Psoas muscle (tissue), 7 donors: ENCODE measurements at regions not wholly inside any gene's neighbourhood (a gene's known extent, or its start where the extent isn't known, plus 50 kb on each side); places are given as distances from the start of the nearest gene placed in this dataset.

Experiments used
- ATAC-seq, 4 donors: fragments of 200-7000 bp; cut with Tn5 transposase; one replicate each; pipeline ENCODE4 v1.9.1; 2020; ENCODE audit warnings: moderate library complexity in 3 of 4, mild to moderate bottlenecking in 2 of 4
- DNase-seq, 2 donors: peaks; one replicate each; pipeline ENCODE4 v3.0.0-alpha.2; 2020
- H3K27ac ChIP-seq: fragments of 200-600 bp; one replicate; pipeline ENCODE4 v1.8.0; 2022
- H3K27me3 ChIP-seq, 3 donors: fragments of 200-600 bp in 1 of 3; one replicate each; pipeline versions ENCODE4 v1.6.1 to v1.8.0; 2013 to 2022; ENCODE audit warnings: low read length in 2 of 3, mild to moderate bottlenecking in 2 of 3, moderate library complexity in 1 of 3; ENCODE audit not compliant: insufficient read depth in 3 of 3
- H3K36me3 ChIP-seq, 2 donors: fragments of 200-600 bp in 1 of 2; one replicate each; pipeline versions ENCODE4 v1.6.1 to v1.8.0; 2013 to 2022; ENCODE audit warnings: low read depth in 1 of 2, mild to moderate bottlenecking in 1 of 2, moderate library complexity in 1 of 2; ENCODE audit not compliant: insufficient read depth in 1 of 2
- H3K4me1 ChIP-seq: fragments of 200-600 bp; one replicate; pipeline ENCODE4 v1.8.0; 2022
- H3K4me3 ChIP-seq: fragments of 200-600 bp; one replicate; pipeline ENCODE4 v1.8.0; 2022; ENCODE audit warnings: mild to moderate bottlenecking
- H3K9me3 ChIP-seq: fragments of 200-600 bp; one replicate; pipeline ENCODE4 v1.8.0; 2022
- WGBS, 3 donors: extraction: QIAGEN DNeasy Blood & Tissue Kit; methylation state at CpG; one replicate each; pipeline versions ENCODE4 v1.1.6 to v1.1.7; 2013; 5-methylcytosine and 5-hydroxymethylcytosine counted together
- intact Hi-C, 2 donors: fragments of 100-400 bp; cut with DNase I; formaldehyde crosslinking; loops; one replicate each; pipeline versions ENCODE4 v1.11.0 to v1.14.2; 2022
- TF ChIP-seq, protein P1 (sequence below): fragments of 200-600 bp; IDR thresholded peaks from one replicate; pipeline ENCODE4 v1.8.0; 2022; ENCODE audit warnings: antibody characterized with exemption
- donor health status: healthy with polysubstance abuse.
- donor health status: DM: no; HTN: no; CAD: no; lungs with moderate emphysema.
- donor health status: Bipolar disorder and iron deficiency.
- donor health status: healthy.
- donor health status: DM: yes; HTN: yes; CAD: no.
- donor health status: DM: no; HTN: no; CAD: no.
- donor health status: DM: yes; HTN: yes; CAD: no.

DNA sequence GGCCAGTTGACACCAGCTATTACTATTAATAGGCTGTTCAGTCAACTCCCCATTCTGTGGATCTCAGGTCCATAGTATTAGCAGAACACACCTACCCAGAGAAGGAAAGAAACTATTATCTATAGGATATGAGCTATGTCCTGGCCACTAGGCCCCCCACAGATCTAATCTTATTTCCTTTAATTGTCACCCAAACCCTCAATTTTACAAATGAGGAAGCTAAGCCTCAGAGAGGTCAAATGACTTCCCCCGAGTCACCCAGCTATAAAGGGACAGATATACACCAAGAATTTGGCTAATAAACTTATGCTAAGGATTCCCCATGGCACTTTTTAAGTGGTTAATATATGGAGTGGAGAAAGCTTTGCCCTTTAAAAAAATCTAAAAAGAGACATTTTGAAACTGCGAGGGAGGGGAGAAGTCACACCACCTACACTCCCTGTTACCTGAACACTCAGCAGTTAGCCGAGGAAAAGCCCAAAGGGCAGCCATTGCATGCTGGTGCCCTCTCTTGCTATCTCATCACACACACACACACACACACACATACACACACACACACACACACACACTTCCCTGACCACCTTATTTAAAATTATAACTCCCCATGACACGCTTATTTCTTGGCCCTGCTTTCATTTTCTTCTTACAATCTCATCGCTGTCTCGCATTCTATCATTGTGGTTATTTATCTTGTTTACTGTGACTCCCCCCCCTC lies 157.0 kb upstream of the ADO start:
- Histone ChIP-seq H3K4me3 (no peak overlapping the region), H3K36me3 (no peaks in the 10 kb centered on the region), H3K27me3 (no peaks in the 10 kb centered on the region), H3K27ac (no peak overlapping the region), H3K4me1 (no peaks in the 10 kb centered on the region), H3K9me3 (no peaks in the 10 kb centered on the region)
- DNase-seq: no peak
- WGBS, 3 donors: 83 to 91% (median 87%) methylated on average over 6 of the region's 6 CpGs
- intact Hi-C loops: no loop called here
- TF ChIP-seq, protein P1, sequence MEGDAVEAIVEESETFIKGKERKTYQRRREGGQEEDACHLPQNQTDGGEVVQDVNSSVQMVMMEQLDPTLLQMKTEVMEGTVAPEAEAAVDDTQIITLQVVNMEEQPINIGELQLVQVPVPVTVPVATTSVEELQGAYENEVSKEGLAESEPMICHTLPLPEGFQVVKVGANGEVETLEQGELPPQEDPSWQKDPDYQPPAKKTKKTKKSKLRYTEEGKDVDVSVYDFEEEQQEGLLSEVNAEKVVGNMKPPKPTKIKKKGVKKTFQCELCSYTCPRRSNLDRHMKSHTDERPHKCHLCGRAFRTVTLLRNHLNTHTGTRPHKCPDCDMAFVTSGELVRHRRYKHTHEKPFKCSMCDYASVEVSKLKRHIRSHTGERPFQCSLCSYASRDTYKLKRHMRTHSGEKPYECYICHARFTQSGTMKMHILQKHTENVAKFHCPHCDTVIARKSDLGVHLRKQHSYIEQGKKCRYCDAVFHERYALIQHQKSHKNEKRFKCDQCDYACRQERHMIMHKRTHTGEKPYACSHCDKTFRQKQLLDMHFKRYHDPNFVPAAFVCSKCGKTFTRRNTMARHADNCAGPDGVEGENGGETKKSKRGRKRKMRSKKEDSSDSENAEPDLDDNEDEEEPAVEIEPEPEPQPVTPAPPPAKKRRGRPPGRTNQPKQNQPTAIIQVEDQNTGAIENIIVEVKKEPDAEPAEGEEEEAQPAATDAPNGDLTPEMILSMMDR: no peak
- ATAC-seq: no peak

DNA sequence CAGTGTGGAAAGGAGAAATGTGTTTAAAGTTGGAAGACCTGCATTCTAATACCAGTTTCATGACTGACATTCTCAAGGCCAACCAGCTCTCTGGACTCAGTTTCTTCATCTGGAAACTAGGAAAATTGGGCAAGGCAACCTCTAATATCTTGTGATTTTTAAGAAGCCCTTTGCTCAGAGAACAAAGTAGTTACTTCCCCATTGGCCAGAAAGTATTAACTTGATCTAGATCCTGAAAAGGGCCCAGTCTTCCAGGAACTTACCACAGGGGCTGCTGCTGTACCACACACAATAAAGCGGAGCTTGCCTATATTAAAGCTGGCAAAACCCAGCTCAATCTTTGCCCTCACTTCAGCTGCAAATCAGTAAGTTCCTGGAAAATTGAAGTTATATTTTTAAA lies 155.6 kb upstream of the ADO start:
- no peak overlapping the region for H3K4me3 ChIP-seq
- H3K27ac ChIP-seq: no peak overlapping the region
- no peaks in the 10 kb centered on the region for H3K27me3 ChIP-seq
- TF ChIP-seq, protein P1: no peak
- no peak for DNase-seq
- no peaks in the 10 kb centered on the region for H3K9me3 ChIP-seq
- no peaks in the 10 kb centered on the region for H3K36me3 ChIP-seq
- 57 to 88% (median 81%) methylated on average over 1 of the region's 1 CpG for WGBS, 3 donors
- H3K4me1 ChIP-seq: no peaks in the 10 kb centered on the region
- no peak for ATAC-seq
- intact Hi-C loops: no loop called here

GRCh38 chr10:62650411-62650810 lies 154.1 kb upstream of the ADO start:
- Histone ChIP-seq H3K9me3 (no peaks in the 10 kb centered on the region), H3K4me1 (no peaks in the 10 kb centered on the region), H3K27me3 (no peaks in the 10 kb centered on the region), H3K36me3 (no peaks in the 10 kb centered on the region), H3K27ac (no peak overlapping the region), H3K4me3 (no peak overlapping the region)
- ATAC-seq (no peak), DNase-seq (no peak)
- intact Hi-C loops: no loop called here
- WGBS, 3 donors: 79 to 92% (median 86%) methylated on average over 2 of the region's 2 CpGs
- TF ChIP-seq, protein P1: no peak

DNA sequence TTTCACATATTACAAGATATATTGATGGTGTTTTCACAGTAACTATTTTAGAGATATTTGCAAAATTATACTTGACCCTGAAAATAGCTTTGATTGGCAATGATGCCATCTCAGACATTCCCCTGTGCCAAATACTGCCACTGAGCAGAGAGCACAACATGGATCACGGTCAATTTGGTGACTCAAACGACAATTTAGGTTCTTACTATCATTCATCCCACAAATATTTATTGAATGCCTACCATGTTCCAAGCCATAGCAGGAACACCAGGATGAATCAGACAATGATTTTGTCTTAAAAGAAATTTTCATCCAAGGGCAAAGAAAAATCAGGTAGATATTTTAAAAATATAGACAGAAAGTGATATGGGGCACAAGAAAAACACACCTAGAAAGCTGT lies 153.2 kb upstream of the ADO start:
- ATAC-seq: no peak
- H3K9me3 ChIP-seq: no peaks in the 10 kb centered on the region
- TF ChIP-seq, protein P1: no peak
- DNase-seq: no peak
- H3K4me3 ChIP-seq: no peak overlapping the region
- no peaks in the 10 kb centered on the region for H3K36me3 ChIP-seq
- H3K27me3 ChIP-seq: no peaks in the 10 kb centered on the region
- H3K4me1 ChIP-seq: no peaks in the 10 kb centered on the region
- WGBS, 3 donors: 45 to 58% (median 47%) methylated on average over 2 of the region's 2 CpGs
- intact Hi-C loops: no loop called here
- no peak overlapping the region for H3K27ac ChIP-seq

DNA sequence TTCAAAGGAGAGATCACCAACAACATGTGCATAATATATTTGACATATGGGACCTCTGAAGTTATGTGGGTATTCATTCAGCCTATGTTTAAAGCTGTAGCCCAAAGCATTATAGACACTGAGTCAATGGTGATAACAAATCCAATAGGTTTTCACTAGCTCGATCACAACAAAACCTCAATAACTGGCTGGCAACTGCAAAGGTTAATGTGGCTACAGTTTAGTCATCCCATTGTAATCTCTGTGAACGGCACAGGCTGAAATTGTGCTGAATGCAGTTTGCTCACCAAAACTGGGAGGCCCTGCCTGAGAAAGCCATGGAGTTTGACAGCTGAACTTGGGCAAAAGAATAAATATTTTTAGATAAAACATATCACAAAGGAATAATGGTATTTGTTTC lies 152.4 kb upstream of the ADO start:
- no peak for ATAC-seq
- 62 to 69% (median 64%) methylated on average over 2 of the region's 2 CpGs for WGBS, 3 donors
- no peaks in the 10 kb centered on the region for H3K4me1 ChIP-seq
- H3K9me3 ChIP-seq: no peaks in the 10 kb centered on the region
- DNase-seq: no peak
- H3K27ac ChIP-seq: no peak overlapping the region
- H3K27me3 ChIP-seq: no peaks in the 10 kb centered on the region
- H3K36me3 ChIP-seq: no peaks in the 10 kb centered on the region
- intact Hi-C loops: no loop called here
- TF ChIP-seq, protein P1: no peak
- no peak overlapping the region for H3K4me3 ChIP-seq
